KMS-11 (cell line): ENCODE measurements at regions not wholly inside any gene's neighbourhood (a gene's known extent, or its start where the extent isn't known, plus 50 kb on each side); places are given as distances from the start of the nearest gene placed in this dataset.

Experiments
- H2AFZ ChIP-seq: fragments of 200-600 bp; sonication (generic); 2 replicates; pipeline ENCODE4 v1.6.1; 2016; ENCODE audit warnings: antibody characterized with exemption, mixed run types, low read depth
- H3K27ac ChIP-seq: fragments of 200-600 bp; sonication (generic); 2 replicates; pipeline ENCODE4 v1.6.1; 2016; ENCODE audit warnings: mild to moderate bottlenecking, mixed run types
- H3K27me3 ChIP-seq: fragments of 200-600 bp; sonication (generic); 2 replicates; pipeline ENCODE4 v1.6.1; 2017; ENCODE audit warnings: mild to moderate bottlenecking, low read depth, mixed run types, moderate library complexity; ENCODE audit not compliant: insufficient read depth
- H3K36me3 ChIP-seq: fragments of 200-600 bp; sonication (generic); 2 replicates; pipeline ENCODE4 v1.6.1; 2017; ENCODE audit warnings: mild to moderate bottlenecking, mixed run types; ENCODE audit not compliant: insufficient read depth
- H3K4me1 ChIP-seq: fragments of 200-600 bp; sonication (generic); 2 replicates; pipeline ENCODE4 v1.6.1; 2016; ENCODE audit warnings: mild to moderate bottlenecking, low read depth, mixed run types; ENCODE audit not compliant: poor library complexity, severe bottlenecking
- H3K4me2 ChIP-seq: fragments of 200-600 bp; sonication (generic); 2 replicates; pipeline ENCODE4 v1.7.0; 2016; ENCODE audit warnings: mild to moderate bottlenecking, mixed run types
- H3K4me3 ChIP-seq: fragments of 200-600 bp; sonication (generic); IDR thresholded peaks from 2 replicates; pipeline ENCODE4 v1.6.1; 2017; ENCODE audit warnings: low read depth, low read length, mixed read lengths; ENCODE audit not compliant: insufficient read depth
- H3K79me2 ChIP-seq: fragments of 200-600 bp; sonication (generic); 2 replicates; pipeline ENCODE4 v1.6.1; 2016; ENCODE audit warnings: low read depth, mixed run types; ENCODE audit not compliant: insufficient read depth
- H3K9ac ChIP-seq: fragments of 200-600 bp; sonication (generic); 2 replicates; pipeline ENCODE4 v1.6.1; 2016; ENCODE audit warnings: mild to moderate bottlenecking, mixed run types
- H4K20me1 ChIP-seq: fragments of 200-600 bp; sonication (generic); 2 replicates; pipeline ENCODE4 v1.6.1; 2016; ENCODE audit warnings: mild to moderate bottlenecking, mixed run types; ENCODE audit not compliant: insufficient read depth
- TF ChIP-seq, protein P1 (sequence below): fragments of 200-600 bp; sonication (generic); conservative IDR thresholded peaks from 2 replicates; pipeline ENCODE4 v1.6.1; 2017; ENCODE audit warnings: low read depth, mild to moderate bottlenecking, antibody characterized with exemption, low read length, moderate library complexity, mixed read lengths

DNA sequence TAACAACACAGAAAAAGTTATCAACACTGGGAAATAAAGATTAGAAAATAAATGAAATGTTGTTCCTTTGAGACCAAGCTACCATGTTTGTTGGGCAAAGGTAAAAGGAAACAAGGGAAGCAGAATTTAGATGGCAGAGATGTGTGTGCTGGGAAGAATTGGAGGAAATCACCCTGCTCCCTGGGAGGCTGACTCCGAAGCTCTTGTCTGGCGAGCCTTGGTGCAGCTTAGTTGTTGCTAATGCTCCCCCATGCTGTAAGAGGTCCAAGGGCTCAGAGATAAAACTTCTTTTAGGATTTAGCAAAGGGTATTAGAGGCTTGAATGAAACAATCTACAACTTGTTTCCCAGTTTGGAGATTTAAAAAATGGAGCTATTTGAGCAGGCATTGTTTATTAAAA is 123.8 kb upstream of the DDIT4L start:
- H3K79me2 ChIP-seq = no peaks in the 10 kb centered on the region
- no peak overlapping the region for H2AFZ ChIP-seq
- H3K4me2 ChIP-seq = no peak overlapping the region
- no peaks in the 10 kb centered on the region for H3K36me3 ChIP-seq
- no peaks in the 10 kb centered on the region for H3K4me1 ChIP-seq
- H3K27me3 ChIP-seq = no peaks in the 10 kb centered on the region
- no peak overlapping the region for H3K9ac ChIP-seq
- no peaks in the 10 kb centered on the region for H4K20me1 ChIP-seq
- H3K27ac ChIP-seq = no peak overlapping the region
- no peak overlapping the region for H3K4me3 ChIP-seq
- TF ChIP-seq, protein P1, sequence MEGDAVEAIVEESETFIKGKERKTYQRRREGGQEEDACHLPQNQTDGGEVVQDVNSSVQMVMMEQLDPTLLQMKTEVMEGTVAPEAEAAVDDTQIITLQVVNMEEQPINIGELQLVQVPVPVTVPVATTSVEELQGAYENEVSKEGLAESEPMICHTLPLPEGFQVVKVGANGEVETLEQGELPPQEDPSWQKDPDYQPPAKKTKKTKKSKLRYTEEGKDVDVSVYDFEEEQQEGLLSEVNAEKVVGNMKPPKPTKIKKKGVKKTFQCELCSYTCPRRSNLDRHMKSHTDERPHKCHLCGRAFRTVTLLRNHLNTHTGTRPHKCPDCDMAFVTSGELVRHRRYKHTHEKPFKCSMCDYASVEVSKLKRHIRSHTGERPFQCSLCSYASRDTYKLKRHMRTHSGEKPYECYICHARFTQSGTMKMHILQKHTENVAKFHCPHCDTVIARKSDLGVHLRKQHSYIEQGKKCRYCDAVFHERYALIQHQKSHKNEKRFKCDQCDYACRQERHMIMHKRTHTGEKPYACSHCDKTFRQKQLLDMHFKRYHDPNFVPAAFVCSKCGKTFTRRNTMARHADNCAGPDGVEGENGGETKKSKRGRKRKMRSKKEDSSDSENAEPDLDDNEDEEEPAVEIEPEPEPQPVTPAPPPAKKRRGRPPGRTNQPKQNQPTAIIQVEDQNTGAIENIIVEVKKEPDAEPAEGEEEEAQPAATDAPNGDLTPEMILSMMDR = no peak

DNA sequence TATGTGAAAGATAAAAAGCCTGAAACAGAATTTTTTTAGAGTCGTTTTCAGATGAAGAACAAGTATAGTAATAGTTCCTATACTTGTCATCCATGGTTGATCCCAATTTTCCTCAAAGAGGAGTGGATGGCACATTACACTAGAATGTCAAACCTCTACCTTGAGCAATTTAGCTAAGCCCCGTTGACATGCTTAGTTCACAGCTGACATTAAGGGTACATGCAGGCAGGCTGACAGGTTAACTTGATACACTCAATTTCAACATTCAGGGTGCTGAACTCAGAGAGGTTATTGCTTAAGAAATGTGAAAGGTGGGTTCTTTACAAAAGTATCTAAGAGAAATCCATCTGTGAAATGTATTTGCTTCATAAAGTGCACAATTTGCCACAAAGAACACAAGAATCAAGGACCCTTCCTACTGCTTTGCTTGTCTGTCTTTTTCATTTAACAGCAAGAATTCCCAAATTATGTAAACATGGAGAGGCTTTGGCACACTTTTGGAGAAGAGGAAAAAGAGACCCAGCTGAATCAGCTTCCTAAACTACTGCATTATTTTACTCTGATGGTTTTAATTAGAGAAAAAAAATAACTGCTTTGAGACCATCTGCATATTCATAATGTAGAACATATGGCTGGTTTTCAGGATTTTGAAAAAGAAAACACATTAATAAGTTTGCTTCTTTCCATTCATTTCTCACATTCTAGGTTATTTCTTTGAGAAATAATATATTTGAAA is 122.5 kb upstream of the DDIT4L start:
- no peak overlapping the region for H3K9ac ChIP-seq
- no peaks in the 10 kb centered on the region for H4K20me1 ChIP-seq
- H3K4me2 ChIP-seq = no peak overlapping the region
- H3K4me3 ChIP-seq = no peak overlapping the region
- H2AFZ ChIP-seq = no peak overlapping the region
- no peaks in the 10 kb centered on the region for H3K27me3 ChIP-seq
- no peak overlapping the region for H3K27ac ChIP-seq
- TF ChIP-seq, protein P1 = no peak
- no peaks in the 10 kb centered on the region for H3K36me3 ChIP-seq
- no peaks in the 10 kb centered on the region for H3K79me2 ChIP-seq
- no peaks in the 10 kb centered on the region for H3K4me1 ChIP-seq

DNA sequence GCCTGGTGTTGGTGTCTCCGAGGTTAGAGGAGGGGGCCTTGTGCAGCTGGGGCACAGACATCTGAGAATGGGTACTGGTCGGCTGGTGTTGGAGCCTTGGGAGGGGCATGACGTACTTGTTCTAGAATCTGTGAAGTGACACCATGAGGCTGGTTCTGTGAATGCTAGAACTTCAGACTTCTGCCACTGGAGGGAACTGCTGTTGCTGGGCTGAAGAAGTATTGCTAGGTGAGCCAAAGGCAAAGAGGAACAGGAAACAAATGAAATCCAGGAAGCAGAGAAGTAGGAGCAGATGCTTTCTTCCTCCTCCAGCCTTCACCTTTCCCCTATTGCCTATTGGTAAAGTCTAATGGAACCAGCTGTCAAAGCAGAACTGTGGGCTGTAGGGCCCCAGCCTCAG is 120.9 kb upstream of the DDIT4L start:
- Histone ChIP-seq H3K9ac (no peak overlapping the region), H3K27ac (no peak overlapping the region), H2AFZ (no peak overlapping the region), H3K79me2 (no peaks in the 10 kb centered on the region), H3K27me3 (no peaks in the 10 kb centered on the region), H3K36me3 (no peaks in the 10 kb centered on the region), H3K4me2 (no peak overlapping the region), H3K4me1 (no peaks in the 10 kb centered on the region), H3K4me3 (no peak overlapping the region), H4K20me1 (no peaks in the 10 kb centered on the region)
- TF ChIP-seq, protein P1 = no peak

DNA sequence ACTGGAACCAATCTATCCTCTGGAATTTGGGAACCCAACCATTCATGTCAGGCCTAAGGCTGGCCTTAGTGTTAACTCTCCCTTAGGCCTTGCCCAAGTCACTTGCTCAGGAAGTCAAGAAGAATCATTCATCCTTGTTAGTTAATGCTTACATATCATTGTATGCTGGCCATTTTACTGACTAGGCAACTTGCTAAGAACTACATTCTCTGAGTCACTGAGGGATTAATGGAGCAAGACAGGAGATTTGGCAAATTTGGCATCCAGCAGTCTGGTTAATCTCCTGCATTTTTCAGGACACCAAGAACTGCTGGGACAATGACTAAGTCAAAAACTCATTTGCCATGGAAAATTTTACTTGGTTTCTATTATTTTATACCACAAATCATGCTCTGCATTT is 115.8 kb upstream of the DDIT4L start:
- H3K4me1 ChIP-seq = no peaks in the 10 kb centered on the region
- TF ChIP-seq, protein P1 = no peak
- no peaks in the 10 kb centered on the region for H3K36me3 ChIP-seq
- H3K27me3 ChIP-seq = no peaks in the 10 kb centered on the region
- H3K27ac ChIP-seq = no peak overlapping the region
- no peaks in the 10 kb centered on the region for H3K79me2 ChIP-seq
- H3K4me3 ChIP-seq = no peak overlapping the region
- H3K4me2 ChIP-seq = no peak overlapping the region
- H2AFZ ChIP-seq = no peak overlapping the region
- H3K9ac ChIP-seq = no peak overlapping the region
- no peaks in the 10 kb centered on the region for H4K20me1 ChIP-seq
